ENCODE measurements at regions not wholly inside any gene's neighbourhood (a gene's known extent, or its start where the extent isn't known, plus 50 kb on each side); places are given as distances from the start of the nearest gene placed in this dataset.

GRCh38 chr11:134481135-134481534 is 69.1 kb upstream of the B3GAT1 start:
- no peak overlapping the region for H3K4me3 ChIP-seq (ENCODE audit: low read length)
- no peak for DNase-seq (ENCODE audit: low read depth)
- TF ChIP-seq, protein P1, sequence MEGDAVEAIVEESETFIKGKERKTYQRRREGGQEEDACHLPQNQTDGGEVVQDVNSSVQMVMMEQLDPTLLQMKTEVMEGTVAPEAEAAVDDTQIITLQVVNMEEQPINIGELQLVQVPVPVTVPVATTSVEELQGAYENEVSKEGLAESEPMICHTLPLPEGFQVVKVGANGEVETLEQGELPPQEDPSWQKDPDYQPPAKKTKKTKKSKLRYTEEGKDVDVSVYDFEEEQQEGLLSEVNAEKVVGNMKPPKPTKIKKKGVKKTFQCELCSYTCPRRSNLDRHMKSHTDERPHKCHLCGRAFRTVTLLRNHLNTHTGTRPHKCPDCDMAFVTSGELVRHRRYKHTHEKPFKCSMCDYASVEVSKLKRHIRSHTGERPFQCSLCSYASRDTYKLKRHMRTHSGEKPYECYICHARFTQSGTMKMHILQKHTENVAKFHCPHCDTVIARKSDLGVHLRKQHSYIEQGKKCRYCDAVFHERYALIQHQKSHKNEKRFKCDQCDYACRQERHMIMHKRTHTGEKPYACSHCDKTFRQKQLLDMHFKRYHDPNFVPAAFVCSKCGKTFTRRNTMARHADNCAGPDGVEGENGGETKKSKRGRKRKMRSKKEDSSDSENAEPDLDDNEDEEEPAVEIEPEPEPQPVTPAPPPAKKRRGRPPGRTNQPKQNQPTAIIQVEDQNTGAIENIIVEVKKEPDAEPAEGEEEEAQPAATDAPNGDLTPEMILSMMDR (conservative IDR thresholded peaks at IDR 0.05; ENCODE audit: low read depth, low read length), result no peak

DNA sequence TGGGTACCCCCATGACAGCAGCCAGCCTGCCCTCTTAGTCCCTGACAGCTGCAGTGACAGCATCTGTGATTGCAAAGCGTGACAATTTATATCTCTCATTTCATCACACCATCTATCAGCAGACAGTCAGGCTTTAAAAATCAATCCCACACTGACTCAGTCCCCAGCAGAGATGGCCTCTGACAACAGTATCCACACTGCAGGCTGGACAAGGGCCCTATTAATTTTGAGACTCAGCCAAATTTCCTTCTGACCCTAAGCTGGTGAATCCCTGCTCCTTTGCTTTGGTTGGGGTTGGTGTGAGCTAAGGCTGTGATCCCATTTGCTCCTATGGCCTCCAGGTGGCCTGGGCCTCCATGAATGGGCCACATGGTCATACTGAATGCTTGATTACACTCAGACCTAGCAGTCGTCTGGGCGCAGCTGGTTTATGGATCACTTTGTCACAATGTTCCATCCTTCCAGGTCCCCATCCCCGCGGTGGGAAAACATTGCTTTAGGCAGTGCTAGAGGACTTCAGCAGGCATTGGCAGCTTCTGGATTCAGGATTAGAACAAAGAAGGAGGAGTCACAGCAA is 68.2 kb upstream of the B3GAT1 start:
- no peak for DNase-seq (ENCODE audit: low read depth)
- TF ChIP-seq, protein P1 (conservative IDR thresholded peaks at IDR 0.05; ENCODE audit: low read depth, low read length), result no peak
- no peak overlapping the region for H3K4me3 ChIP-seq (ENCODE audit: low read length)

GRCh38 chr11:134479206-134480135 is 67.4 kb upstream of the B3GAT1 start:
- TF ChIP-seq, protein P1 (conservative IDR thresholded peaks at IDR 0.05; ENCODE audit: low read depth, low read length), result no peak
- DNase-seq (ENCODE audit: low read depth), result no peak

GRCh38 chr11:134478611-134479010 is 66.6 kb upstream of the B3GAT1 start:
- TF ChIP-seq, protein P1 (conservative IDR thresholded peaks at IDR 0.05; ENCODE audit: low read depth, low read length), result no peak
- no peak for DNase-seq (ENCODE audit: low read depth)
- H3K4me3 ChIP-seq (ENCODE audit: low read length), result no peak overlapping the region

More at GRCh38 chr11:134479206-134480135, 67.4 kb upstream of the B3GAT1 start:
- H3K4me3 ChIP-seq (ENCODE audit: low read length), result no peak overlapping the region

- no peak for DNase-seq (ENCODE audit: low read depth)
- no peak overlapping the region for H3K4me3 ChIP-seq (ENCODE audit: low read length)
- TF ChIP-seq, protein P1 (conservative IDR thresholded peaks at IDR 0.05; ENCODE audit: low read depth, low read length), result no peak
Observed at GRCh38 chr11:134478176-134478575, 66.1 kb upstream of the B3GAT1 start.

DNA sequence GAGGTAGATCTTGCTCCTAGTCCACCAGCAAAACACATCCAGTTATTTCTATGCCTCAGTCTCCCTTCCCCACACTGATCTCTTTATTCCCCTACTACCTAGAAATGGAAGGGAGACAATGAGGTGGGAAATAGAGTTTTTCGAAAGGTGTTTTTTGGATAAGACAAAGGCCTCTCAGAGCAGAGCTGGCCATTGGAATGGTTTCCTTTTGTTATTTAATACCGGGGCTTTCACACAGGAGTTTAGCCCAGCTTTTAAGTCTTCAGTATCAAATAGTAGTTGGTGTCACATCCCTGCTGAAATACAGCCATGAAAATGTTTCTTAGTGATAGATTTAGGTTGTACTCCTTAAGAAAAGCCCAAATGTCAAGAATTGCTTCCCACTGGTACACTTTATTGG is 65.4 kb upstream of the B3GAT1 start:
- TF ChIP-seq, protein P1 (conservative IDR thresholded peaks at IDR 0.05; ENCODE audit: low read depth, low read length), result no peak

More for the DNA sequence above, 65.4 kb upstream of the B3GAT1 start:
- no peak overlapping the region for H3K4me3 ChIP-seq (ENCODE audit: low read length)
- no peak for DNase-seq (ENCODE audit: low read depth)
